ENCODE measurements at regions not wholly inside any gene's neighbourhood (a gene's known extent, or its start where the extent isn't known, plus 50 kb on each side); places are given as distances from the start of the nearest gene placed in this dataset.
"Not testable (repeated sequence)": the region's sequence is repeated elsewhere in the genome, so short reads cannot be mapped to it uniquely, and the experiment has no call there.

DNA sequence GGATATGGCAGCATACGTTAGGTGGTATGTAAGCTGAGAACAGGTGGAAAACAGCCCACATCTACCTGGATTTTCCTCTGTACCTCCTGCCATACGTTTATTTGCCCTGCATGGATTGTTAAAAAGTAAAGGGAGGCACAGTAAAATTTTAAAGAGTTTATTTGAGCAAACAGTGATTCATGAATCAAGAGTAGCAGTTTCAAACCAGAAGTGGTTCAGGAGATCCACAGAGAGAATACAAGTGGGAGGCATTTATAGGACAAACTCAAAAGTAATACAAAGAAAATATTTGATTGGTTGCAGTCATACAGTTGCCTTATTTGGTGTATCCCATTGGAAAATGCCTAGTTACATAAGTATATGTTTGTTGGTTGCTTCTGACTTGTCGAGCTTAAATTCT is 117.6 kb downstream of the FAM170A start:
- H3K4me1 Mint-ChIP-seq (ENCODE audit: low read depth): no peaks in the 10 kb centered on the region
- no peak overlapping the region for H3K27ac Mint-ChIP-seq (ENCODE audit: unreplicated experiment)
- peaks cover 3% of the 10 kb centered on the region for H3K27me3 Mint-ChIP-seq (ENCODE audit: low read depth)
- no peak overlapping the region for H3K4me3 Mint-ChIP-seq (ENCODE audit: unreplicated experiment)
- DNase-seq (ENCODE audit: low spot score): no peak
- H3K36me3 Mint-ChIP-seq (ENCODE audit: low read depth): no peaks in the 10 kb centered on the region
- TF ChIP-seq, protein P1, sequence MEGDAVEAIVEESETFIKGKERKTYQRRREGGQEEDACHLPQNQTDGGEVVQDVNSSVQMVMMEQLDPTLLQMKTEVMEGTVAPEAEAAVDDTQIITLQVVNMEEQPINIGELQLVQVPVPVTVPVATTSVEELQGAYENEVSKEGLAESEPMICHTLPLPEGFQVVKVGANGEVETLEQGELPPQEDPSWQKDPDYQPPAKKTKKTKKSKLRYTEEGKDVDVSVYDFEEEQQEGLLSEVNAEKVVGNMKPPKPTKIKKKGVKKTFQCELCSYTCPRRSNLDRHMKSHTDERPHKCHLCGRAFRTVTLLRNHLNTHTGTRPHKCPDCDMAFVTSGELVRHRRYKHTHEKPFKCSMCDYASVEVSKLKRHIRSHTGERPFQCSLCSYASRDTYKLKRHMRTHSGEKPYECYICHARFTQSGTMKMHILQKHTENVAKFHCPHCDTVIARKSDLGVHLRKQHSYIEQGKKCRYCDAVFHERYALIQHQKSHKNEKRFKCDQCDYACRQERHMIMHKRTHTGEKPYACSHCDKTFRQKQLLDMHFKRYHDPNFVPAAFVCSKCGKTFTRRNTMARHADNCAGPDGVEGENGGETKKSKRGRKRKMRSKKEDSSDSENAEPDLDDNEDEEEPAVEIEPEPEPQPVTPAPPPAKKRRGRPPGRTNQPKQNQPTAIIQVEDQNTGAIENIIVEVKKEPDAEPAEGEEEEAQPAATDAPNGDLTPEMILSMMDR (IDR thresholded peaks at IDR 0.05): no peak
- H3K9me3 Mint-ChIP-seq (ENCODE audit: low read depth): peaks cover 5% of the 10 kb centered on the region

DNA sequence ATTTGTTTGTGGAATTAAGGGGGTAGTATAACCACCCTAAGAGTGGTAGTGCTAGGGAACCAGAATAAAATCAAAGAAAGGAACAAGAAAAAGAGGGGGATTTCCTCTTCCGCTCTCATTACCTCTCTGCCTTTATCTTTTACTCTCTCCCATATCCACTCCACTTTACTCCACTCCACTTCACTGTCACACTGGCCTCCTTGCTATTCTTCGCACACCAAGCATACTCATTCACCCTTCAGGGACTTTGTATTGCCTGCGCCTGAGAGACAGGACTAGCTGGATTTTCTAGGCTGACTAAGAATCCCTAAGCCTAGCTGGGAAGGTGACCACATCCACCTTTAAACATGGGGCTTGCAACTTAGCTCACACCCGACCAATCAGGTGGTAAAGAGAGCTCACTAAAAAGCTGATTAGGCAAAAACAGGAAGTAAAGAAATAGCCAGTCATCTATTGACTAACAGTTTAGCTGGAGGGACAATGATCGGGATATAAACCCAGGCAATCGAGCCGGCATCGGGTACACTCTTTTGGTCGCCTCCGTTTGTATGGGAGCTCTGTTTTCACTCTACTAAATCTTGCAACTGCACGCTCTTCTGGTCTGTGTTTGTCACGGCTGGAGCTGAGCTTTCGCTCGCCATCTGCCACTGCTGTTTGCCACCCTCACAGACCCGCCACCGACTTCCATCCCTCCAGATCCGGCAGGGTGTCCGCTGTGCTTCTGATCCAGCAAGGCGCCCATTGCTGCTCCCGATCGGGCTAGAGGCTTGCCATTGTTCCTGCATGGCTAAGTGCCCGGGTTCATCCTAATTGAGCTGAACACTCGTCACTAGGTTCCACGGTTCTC is 121.8 kb downstream of the FAM170A start:
- TF ChIP-seq, protein P1 (IDR thresholded peaks at IDR 0.05): no peak

DNA sequence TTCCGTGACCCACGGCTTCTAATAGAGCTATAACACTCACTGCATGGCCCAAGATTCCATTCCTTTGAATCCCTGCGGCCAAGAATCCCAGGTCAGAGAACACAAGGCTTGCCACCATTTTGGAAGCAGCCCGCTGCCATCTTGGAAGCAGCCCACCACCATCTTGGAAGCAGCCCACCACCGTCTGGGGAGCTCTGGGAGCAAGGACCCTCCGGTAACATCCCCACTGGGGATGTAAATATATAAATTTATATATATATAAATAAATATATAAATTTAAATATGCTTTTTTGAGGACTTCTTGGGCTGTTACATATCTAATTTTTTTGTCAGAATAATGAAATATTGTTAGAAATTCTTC is 122.4 kb downstream of the FAM170A start:
- DNase-seq (ENCODE audit: low spot score): no peak
- H3K4me3 Mint-ChIP-seq (ENCODE audit: unreplicated experiment): no peak overlapping the region
- TF ChIP-seq, protein P1 (IDR thresholded peaks at IDR 0.05): no peak
- no peaks in the 10 kb centered on the region for H3K4me1 Mint-ChIP-seq (ENCODE audit: low read depth)
- H3K27me3 Mint-ChIP-seq (ENCODE audit: low read depth): peaks cover 3% of the 10 kb centered on the region
- H3K9me3 Mint-ChIP-seq (ENCODE audit: low read depth): peaks cover 3% of the 10 kb centered on the region
- no peak overlapping the region for H3K27ac Mint-ChIP-seq (ENCODE audit: unreplicated experiment)
- no peaks in the 10 kb centered on the region for H3K36me3 Mint-ChIP-seq (ENCODE audit: low read depth)

More for the DNA sequence above, 121.8 kb downstream of the FAM170A start:
- Mint-ChIP-seq H3K9me3 (ENCODE audit: low read depth) (peaks cover 3% of the 10 kb centered on the region), H3K36me3 (ENCODE audit: low read depth) (no peaks in the 10 kb centered on the region), H3K27me3 (ENCODE audit: low read depth) (peaks cover 3% of the 10 kb centered on the region), H3K4me1 (ENCODE audit: low read depth) (no peaks in the 10 kb centered on the region), H3K27ac (ENCODE audit: unreplicated experiment) (no peak overlapping the region), H3K4me3 (ENCODE audit: unreplicated experiment) (no peak overlapping the region)
- no peak for DNase-seq (ENCODE audit: low spot score)

GRCh38 chr5:119752921-119753886 is 123.8 kb downstream of the FAM170A start:
- no peaks in the 10 kb centered on the region for H3K36me3 Mint-ChIP-seq (ENCODE audit: low read depth)
- no peaks in the 10 kb centered on the region for H3K4me1 Mint-ChIP-seq (ENCODE audit: low read depth)
- TF ChIP-seq, protein P1 (IDR thresholded peaks at IDR 0.05): no peak
- H3K4me3 Mint-ChIP-seq (ENCODE audit: unreplicated experiment): no peak overlapping the region
- H3K27me3 Mint-ChIP-seq (ENCODE audit: low read depth): peaks cover 3% of the 10 kb centered on the region
- DNase-seq (ENCODE audit: low spot score): no peak
- H3K9me3 Mint-ChIP-seq (ENCODE audit: low read depth): peaks cover 3% of the 10 kb centered on the region
- H3K27ac Mint-ChIP-seq (ENCODE audit: unreplicated experiment): no peak overlapping the region

GRCh38 chr5:119754825-119755224 is 125.5 kb downstream of the FAM170A start:
- not testable (repeated sequence) for H3K36me3 Mint-ChIP-seq (ENCODE audit: low read depth); DNase-seq (ENCODE audit: low spot score); H3K4me3 Mint-ChIP-seq (ENCODE audit: unreplicated experiment); H3K4me1 Mint-ChIP-seq (ENCODE audit: low read depth); H3K27ac Mint-ChIP-seq (ENCODE audit: unreplicated experiment); H3K9me3 Mint-ChIP-seq (ENCODE audit: low read depth); H3K27me3 Mint-ChIP-seq (ENCODE audit: low read depth)

Measured in chondrocyte (in vitro differentiated cells).